ENCODE measurements at regions not wholly inside any gene's neighbourhood (a gene's known extent, or its start where the extent isn't known, plus 50 kb on each side); places are given as distances from the start of the nearest gene placed in this dataset.

- H3K36me3 Mint-ChIP-seq (ENCODE audit: low read depth), result peaks cover 26% of the 10 kb centered on the region
- Histone ChIP-seq H3K4me3 (no peak overlapping the region), H3K36me3 (ENCODE audit: insufficient read depth) (no peaks in the 10 kb centered on the region; the same call in 1 of the 2 replicates), H3K79me2 (replicated peaks; ENCODE audit: insufficient read depth) (no peaks in the 10 kb centered on the region), H3K9me2 (ENCODE audit: insufficient read depth) (0 out of 2 replicates have a peak, but pooled peaks cover 3% of the 10 kb centered on the region), H2AFZ (no peak overlapping the region), H3K4me1 (ENCODE audit: insufficient read depth) (no peaks in the 10 kb centered on the region), H4K20me1 (replicated peaks; ENCODE audit: insufficient read depth) (no peaks in the 10 kb centered on the region), H3K4me2 (no peak overlapping the region), H3K27me3 (ENCODE audit: insufficient read depth) (no peaks in the 10 kb centered on the region), H3K27ac (ENCODE audit: low read depth) (no peak overlapping the region), H3F3A (replicated peaks; ENCODE audit: low read depth) (no peaks in the 10 kb centered on the region)
- no peaks in the 10 kb centered on the region for H3K27me3 Mint-ChIP-seq (ENCODE audit: insufficient read depth, low read depth, poor library complexity)
- no peak overlapping the region for H3K27ac Mint-ChIP-seq
- ATAC-seq (no peak), DNase-seq (ENCODE audit: low spot score) (no peak)
- H3K9me3 Mint-ChIP-seq, result peaks cover 22% of the 10 kb centered on the region
- TF ChIP-seq ZNF114 (CRISPR knock-in tag; IDR thresholded peaks at IDR 0.05) (no peak), ETS1 (IDR thresholded peaks at IDR 0.05) (no peak), EZH2phosphoT487 (IDR thresholded peaks at IDR 0.05; ENCODE audit: unreplicated experiment) (no peak), ZNF462 (CRISPR knock-in tag; IDR thresholded peaks at IDR 0.05) (no peak), NANOG (IDR thresholded peaks at IDR 0.05; ENCODE audit: borderline replicate concordance) (no peak), REST (IDR thresholded peaks at IDR 0.05; ENCODE audit: unreplicated experiment) (no peak), JUNB (IDR thresholded peaks at IDR 0.05; ENCODE audit: unreplicated experiment) (no peak), POLR2AphosphoS5 (IDR thresholded peaks at IDR 0.05; ENCODE audit: low read depth) (no peak), EZH2 (IDR thresholded peaks at IDR 0.05; ENCODE audit: low read depth, unreplicated experiment) (no peak), CTCF (conservative IDR thresholded peaks at IDR 0.05; ENCODE audit: low read depth in 2 of 2) (no peak), CREB1 (CRISPR knock-in tag; IDR thresholded peaks at IDR 0.05; ENCODE audit: low read depth) (no peak)
- no peaks in the 10 kb centered on the region; the same call in 2 of the 3 replicates for H3K4me1 Mint-ChIP-seq
- no peak overlapping the region for H3K4me3 Mint-ChIP-seq
These were observed 621.9 kb upstream of the CCDC54 start for GRCh38 chr3:106755336-106755735.

Measured in GM23338 (cell line).